Stimulated activated naive CD4-positive, alpha-beta T cell (primary cell): ENCODE measurements at regions not wholly inside any gene's neighbourhood (a gene's known extent, or its start where the extent isn't known, plus 50 kb on each side); places are given as distances from the start of the nearest gene placed in this dataset.

Experiments
- DNase-seq, 6 experiments: peaks; one replicate each; lab custom pipeline; 2025; lab: John Stamatoyannopoulos, UW

DNA sequence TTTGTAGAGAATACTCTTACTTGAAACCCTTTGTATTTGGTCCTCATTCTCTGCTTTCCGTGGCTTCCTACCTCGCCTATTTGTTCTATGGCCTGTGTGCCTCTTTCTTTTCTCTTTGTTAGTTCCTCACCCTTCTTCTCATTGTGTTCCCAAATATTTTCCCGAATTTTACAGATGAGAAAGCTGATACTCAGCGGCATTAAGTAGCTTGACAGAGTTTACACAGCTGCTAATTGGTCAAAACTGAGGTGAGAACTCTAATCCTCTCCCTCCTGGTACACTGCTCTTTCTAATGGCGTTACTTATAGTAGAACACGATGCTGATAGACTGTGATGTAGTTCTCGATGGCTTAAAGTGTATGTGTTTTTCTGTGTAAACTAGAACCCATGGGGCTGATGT lies 80.7 kb upstream of the HDAC9 start:
- DNase-seq = no peak

DNA sequence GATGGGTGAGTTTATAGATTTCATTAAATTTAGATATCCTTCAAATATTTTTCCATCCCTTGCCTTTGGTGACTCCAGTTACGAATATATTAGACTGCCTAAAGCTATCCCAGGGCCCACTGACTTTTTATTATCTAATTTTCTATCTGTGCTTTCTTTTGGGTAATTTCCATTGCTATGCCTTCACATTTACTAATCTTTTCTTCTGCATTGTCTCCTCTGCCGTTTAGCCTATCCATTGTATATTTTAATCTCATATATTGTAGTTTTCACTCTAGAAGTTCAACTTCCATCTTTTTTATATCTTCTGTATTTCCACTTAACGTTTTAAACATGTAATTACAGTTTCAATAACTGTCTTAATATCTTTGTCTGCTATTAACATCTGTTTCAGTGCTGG lies 78.6 kb upstream of the HDAC9 start:
- DNase-seq = no peak

- DNase-seq = no peak
These were observed 76.1 kb upstream of the HDAC9 start for GRCh38 chr7:18419456-18419855.

DNA sequence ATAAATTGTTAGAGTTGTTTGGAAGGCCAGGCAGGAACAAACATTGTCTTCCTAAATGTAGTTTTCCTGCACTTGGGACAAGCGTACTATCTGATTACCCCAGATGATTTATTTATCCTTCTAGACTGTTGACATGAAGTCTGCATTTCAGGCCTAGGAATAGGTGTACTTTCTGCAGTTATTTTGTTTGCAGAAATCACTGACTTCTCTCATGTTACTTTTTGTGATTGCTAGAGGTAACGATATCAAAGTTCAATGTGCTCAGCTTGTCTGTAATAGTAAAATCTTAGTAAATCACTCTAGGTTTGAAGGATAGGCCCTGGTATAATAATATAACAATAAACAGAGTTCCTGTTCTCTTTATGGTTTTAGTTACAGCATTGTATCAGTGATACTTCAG lies 75.4 kb upstream of the HDAC9 start:
- no peak for DNase-seq

DNA sequence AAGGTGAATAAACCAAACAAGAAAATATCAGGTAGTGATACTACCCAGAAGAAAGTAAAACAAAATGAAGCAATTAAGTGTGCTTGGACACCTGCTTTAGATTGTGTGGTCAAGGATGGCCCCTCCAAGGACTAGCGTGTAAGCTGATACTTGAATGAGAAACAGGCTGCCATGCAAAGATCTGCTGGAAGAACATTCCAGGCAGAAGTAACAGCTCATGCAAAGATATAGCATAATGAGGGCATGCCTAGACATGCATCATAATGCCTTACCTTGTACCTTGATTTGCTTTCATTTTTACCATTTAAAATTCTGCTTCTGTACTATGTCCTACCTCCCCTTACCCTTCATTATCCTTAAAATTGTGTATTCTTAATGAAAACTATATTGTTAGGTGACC lies 74.8 kb upstream of the HDAC9 start:
- DNase-seq = no peak

GRCh38 chr7:18421297-18422002 lies 74.1 kb upstream of the HDAC9 start:
- DNase-seq = no peak

GRCh38 chr7:18425227-18425626 lies 70.3 kb upstream of the HDAC9 start:
- no peak for DNase-seq

DNA sequence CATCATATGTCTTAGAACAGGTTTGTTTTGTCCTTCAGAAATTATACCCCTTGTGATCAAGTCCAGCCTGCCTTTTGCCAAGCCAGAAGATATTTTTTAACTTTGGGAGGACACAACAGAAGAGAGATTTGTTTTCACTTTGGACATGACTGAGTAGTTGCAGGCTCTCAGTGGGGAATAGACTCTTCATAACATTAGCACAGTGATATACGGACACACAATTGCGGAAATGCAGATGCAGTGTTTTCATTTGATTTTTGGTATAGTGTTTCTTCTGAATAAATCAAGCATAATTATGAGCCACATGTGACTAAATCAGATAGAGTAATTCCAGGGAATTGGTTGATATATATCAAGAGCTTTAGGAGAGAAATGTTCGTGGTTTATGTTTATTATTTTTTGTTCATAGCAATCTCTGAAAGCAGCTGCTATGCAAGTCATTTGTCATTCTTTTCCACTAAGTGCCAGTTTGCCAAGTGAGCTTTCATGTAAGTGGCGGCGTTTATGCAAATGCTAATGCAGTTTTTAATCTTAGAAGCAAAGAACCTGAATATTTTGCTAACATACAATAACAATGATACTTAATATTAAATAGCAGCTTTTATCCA lies 69.6 kb upstream of the HDAC9 start:
- no peak for DNase-seq

DNA sequence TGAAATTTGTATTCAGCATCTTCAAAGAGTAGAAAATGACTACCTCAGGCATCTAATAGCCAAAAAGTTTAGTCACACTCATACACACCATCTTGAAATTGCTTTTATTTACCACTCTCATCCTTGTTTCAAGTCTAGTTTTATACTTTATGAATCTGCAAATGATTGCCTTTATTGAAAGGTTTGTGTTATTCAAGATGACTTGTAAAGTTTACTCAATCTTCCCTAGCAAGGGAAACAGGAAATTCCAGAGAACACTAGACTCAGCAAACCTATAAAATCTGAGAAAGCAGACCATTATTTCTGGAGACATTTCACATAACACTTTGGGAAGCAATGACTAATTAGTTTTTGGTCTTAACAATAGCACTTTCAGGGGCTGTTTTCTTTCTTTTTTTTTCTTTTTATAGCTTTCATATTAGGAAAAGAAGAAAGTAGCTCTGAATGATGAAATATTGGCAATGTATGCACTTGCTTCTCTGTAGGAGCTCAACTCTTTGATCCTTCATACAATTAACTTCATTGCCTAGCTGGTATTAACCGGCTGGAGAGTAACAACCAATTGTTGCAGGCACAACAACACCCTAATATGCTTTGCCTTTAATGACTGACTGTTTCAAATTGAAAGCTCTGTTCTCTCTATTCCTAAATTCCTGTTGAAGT lies 68.9 kb upstream of the HDAC9 start:
- DNase-seq = no peak

GRCh38 chr7:18429547-18429946 lies 66.0 kb upstream of the HDAC9 start:
- DNase-seq = no peak

GRCh38 chr7:18430810-18431209 lies 64.7 kb upstream of the HDAC9 start:
- DNase-seq = no peak

- DNase-seq = no peak
These were observed 61.4 kb upstream of the HDAC9 start for GRCh38 chr7:18434171-18434570.

- DNase-seq = no peak
These were observed 58.4 kb upstream of the HDAC9 start for GRCh38 chr7:18437101-18437500.

GRCh38 chr7:18440934-18441333 lies 54.6 kb upstream of the HDAC9 start:
- no peak for DNase-seq

DNA sequence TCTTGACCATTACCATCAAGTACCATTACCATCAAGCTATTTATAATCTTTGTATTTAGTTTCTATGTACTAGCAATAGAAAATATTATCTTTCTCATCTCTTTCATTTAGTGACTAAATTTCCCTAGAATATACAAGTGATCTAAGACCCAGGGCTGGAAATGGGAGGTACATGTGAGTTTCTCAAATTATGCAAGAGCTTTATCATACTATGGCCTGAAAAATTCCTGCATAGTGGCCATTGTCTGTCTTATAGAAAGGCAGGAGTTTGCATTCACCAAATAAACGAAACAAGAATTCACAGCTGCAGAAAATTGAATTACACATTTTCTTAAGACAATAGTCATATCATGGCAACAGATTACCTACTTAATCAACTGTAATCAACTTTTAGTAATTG lies 50.7 kb upstream of the HDAC9 start:
- no peak for DNase-seq

DNA sequence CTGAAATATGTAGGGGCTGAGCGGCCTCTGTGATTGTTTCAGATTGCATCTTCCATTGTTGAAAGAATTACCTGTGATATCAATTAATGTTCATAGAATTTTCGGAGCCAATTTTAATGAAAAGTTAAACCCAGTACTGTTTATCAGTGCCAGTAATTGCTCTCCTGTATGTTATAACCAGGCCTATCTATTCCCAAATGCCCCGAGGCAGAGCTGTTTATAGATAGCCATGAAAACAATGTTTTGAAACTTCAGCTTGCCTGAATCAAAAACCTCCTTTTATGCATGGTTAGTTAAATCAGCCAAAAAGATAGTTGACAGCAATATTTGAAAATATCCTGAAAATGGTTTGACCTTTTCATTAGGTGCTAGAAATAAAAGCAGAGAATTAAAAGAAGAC lies 50.1 kb upstream of the HDAC9 start:
- no peak for DNase-seq
